Sigmoid colon (tissue), 4 donors: ENCODE measurements at regions not wholly inside any gene's neighbourhood (a gene's known extent, or its start where the extent isn't known, plus 50 kb on each side); places are given as distances from the start of the nearest gene placed in this dataset.

Experiments used
- EP300 ChIP-seq, 4 donors: sonication (generic); formaldehyde crosslinking; IDR thresholded peaks; one replicate each; pipeline ENCODE4 v1.6.1; 2017; ENCODE audit warnings: antibody characterized with exemption in 4 of 4
- POLR2A ChIP-seq, 2 donors: fragments of 450-650 bp; IDR thresholded peaks; one replicate each; pipeline ENCODE4 v1.6.1; 2016; ENCODE audit warnings: antibody characterized with exemption in 2 of 2, mild to moderate bottlenecking in 2 of 2, moderate library complexity in 2 of 2
- POLR2AphosphoS5 ChIP-seq, 4 donors: sonication (generic); formaldehyde crosslinking; IDR thresholded peaks; one replicate each; pipeline ENCODE4 v1.6.1; 2017; ENCODE audit warnings: antibody characterized with exemption in 4 of 4
- TF ChIP-seq, protein P1 (sequence below), 4 experiments: fragments of 450-650 bp in 3 of 4; fragments of 200-600 bp in 1 of 4; IDR thresholded peaks; one replicate each; pipeline ENCODE4 v1.5.1; 2016 to 2019; ENCODE audit warnings: antibody characterized with exemption in 4 of 4, mild to moderate bottlenecking in 3 of 4, moderate library complexity in 2 of 4

- TF ChIP-seq, protein P1, sequence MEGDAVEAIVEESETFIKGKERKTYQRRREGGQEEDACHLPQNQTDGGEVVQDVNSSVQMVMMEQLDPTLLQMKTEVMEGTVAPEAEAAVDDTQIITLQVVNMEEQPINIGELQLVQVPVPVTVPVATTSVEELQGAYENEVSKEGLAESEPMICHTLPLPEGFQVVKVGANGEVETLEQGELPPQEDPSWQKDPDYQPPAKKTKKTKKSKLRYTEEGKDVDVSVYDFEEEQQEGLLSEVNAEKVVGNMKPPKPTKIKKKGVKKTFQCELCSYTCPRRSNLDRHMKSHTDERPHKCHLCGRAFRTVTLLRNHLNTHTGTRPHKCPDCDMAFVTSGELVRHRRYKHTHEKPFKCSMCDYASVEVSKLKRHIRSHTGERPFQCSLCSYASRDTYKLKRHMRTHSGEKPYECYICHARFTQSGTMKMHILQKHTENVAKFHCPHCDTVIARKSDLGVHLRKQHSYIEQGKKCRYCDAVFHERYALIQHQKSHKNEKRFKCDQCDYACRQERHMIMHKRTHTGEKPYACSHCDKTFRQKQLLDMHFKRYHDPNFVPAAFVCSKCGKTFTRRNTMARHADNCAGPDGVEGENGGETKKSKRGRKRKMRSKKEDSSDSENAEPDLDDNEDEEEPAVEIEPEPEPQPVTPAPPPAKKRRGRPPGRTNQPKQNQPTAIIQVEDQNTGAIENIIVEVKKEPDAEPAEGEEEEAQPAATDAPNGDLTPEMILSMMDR (IDR thresholded peaks at IDR 0.05): no peak
- no peak for TF ChIP-seq POLR2AphosphoS5 (IDR thresholded peaks at IDR 0.05)
- TF ChIP-seq POLR2A (IDR thresholded peaks at IDR 0.05): no peak
- TF ChIP-seq EP300 (IDR thresholded peaks at IDR 0.05): no peak
These were observed 108.7 kb upstream of the GLI3 start for GRCh38 chr7:42345478-42346299.
